K562 (cell line): ENCODE measurements at regions not wholly inside any gene's neighbourhood (a gene's known extent, or its start where the extent isn't known, plus 50 kb on each side); places are given as distances from the start of the nearest gene placed in this dataset.
A peak's percentile ranks its signal among the peaks of the same experiment; 100 is the strongest.

Experiments used
- ATAC-seq: fragments of 200-7000 bp; cut with Tn5 transposase; 3 replicates; pipeline ENCODE4 v1.9.1; 2020; ENCODE audit warnings: moderate library complexity
- BruUV-seq: library from RNA; stranded (reverse); fragments of 400-500 nt; replicated peaks from 2 replicates; lab custom pipeline; 2021; lab: Mats Ljungman, UMichigan
- CTCF ChIA-PET: fragments of 300-600 bp; formaldehyde crosslinking; extraction: SDS; loops from one replicate; lab custom pipeline; 2021; ENCODE audit warnings: low intra/inter-chr PET ratio; lab: Yijun Ruan, JAX
- POLR2A ChIA-PET: fragments of 300-600, 350-650 bp; sonication (Branson Sonifier 250); formaldehyde crosslinking; extraction: SDS; loops from one replicate; lab custom pipeline; 2021; ENCODE audit warnings: antibody characterized with exemption, inconsistent platforms; lab: Yijun Ruan, JAX
- DNase-seq, 4 experiments: peaks; one replicate each; pipeline versions ENCODE4 v3.0.0 to v3.0.0-alpha.2; 2011 to 2018; ENCODE audit warnings: low spot score in 3 of 4, mixed read lengths in 3 of 4; ENCODE audit errors: extremely low read depth in 1 of 4
- FAIRE-seq: peaks from 2 replicates; lab custom pipeline; 2011; peaks lifted over from hg19 to GRCh38; lab: Jason Lieb, UNC
- H2AFZ ChIP-seq: 2 replicates; pipeline ENCODE4 v1.6.0; 2011; ENCODE audit warnings: low read depth, low read length, control low read depth, inconsistent platforms
- H3K27ac ChIP-seq: fragments of 200-600 bp; 3 replicates; pipeline ENCODE4 v1.8.0; 2011; ENCODE audit warnings: low read depth, mild to moderate bottlenecking, control low read depth, inconsistent platforms, low read length, moderate library complexity, mixed read lengths; ENCODE audit errors: extremely low read depth
- H3K27me3 ChIP-seq, 2 experiments: fragments of 300-600 bp in 1 of 2; 2 replicates in 1 of 2; 3 replicates in 1 of 2; pipeline versions ENCODE4 v1.6.0 to v1.8.0; 2011; ENCODE audit warnings: inconsistent platforms in 2 of 2, low read length in 2 of 2, mild to moderate bottlenecking in 1 of 2, mixed read lengths in 1 of 2, moderate library complexity in 1 of 2; ENCODE audit not compliant: control insufficient read depth in 2 of 2, insufficient read depth in 2 of 2
- H3K36me3 ChIP-seq: fragments of 300-600 bp; 3 replicates; pipeline ENCODE4 v1.8.0; 2011; ENCODE audit warnings: mild to moderate bottlenecking, low read length, inconsistent platforms; ENCODE audit not compliant: control insufficient read depth, insufficient read depth
- H3K4me1 ChIP-seq, 2 experiments: fragments of 200-600 bp in 1 of 2; replicated peaks in 1 of 2; 2 replicates in 1 of 2; 3 replicates in 1 of 2; pipeline versions ENCODE4 v1.5.1 to v1.8.0; 2011; ENCODE audit warnings: inconsistent platforms in 2 of 2, low read length in 2 of 2, mild to moderate bottlenecking in 1 of 2, mixed read lengths in 1 of 2, moderate library complexity in 1 of 2; ENCODE audit not compliant: control insufficient read depth in 2 of 2, insufficient read depth in 2 of 2
- H3K4me2 ChIP-seq: 2 replicates; pipeline ENCODE4 v1.6.1; 2011; ENCODE audit warnings: low read length, control low read depth, inconsistent platforms, mixed read lengths; ENCODE audit not compliant: insufficient read depth
- H3K4me3 ChIP-seq: fragments of 200-600 bp; sonication (generic), shearing (Covaris generic); 2 replicates; pipeline ENCODE4 v1.5.1; 2016; ENCODE audit warnings: control low read depth, inconsistent platforms
- H3K79me2 ChIP-seq: fragments of 200-600 bp; 3 replicates; pipeline ENCODE4 v1.8.0; 2011; ENCODE audit warnings: low read length, inconsistent platforms; ENCODE audit not compliant: control insufficient read depth, insufficient read depth
- H3K9ac ChIP-seq, 2 experiments: 2 replicates each; pipeline versions ENCODE4 v1.6.0 to v1.6.1; 2011; ENCODE audit warnings: low read depth in 2 of 2, low read length in 2 of 2, control low read depth in 1 of 2, inconsistent platforms in 1 of 2, mild to moderate bottlenecking in 1 of 2, mixed read lengths in 1 of 2; ENCODE audit not compliant: insufficient read depth in 1 of 2
- H3K9me1 ChIP-seq: one replicate; pipeline ENCODE4 v1.6.0; 2011; ENCODE audit warnings: inconsistent platforms, mild to moderate bottlenecking, low read length, moderate library complexity; ENCODE audit not compliant: control insufficient read depth, insufficient read depth
- H3K9me3 ChIP-seq: replicated peaks from 2 replicates; pipeline ENCODE4 v1.5.1; 2011; ENCODE audit warnings: low read depth, low read length, inconsistent platforms; ENCODE audit not compliant: control insufficient read depth, insufficient read depth
- H4K20me1 ChIP-seq: replicated peaks from 2 replicates; pipeline ENCODE4 v1.6.1; 2011; ENCODE audit warnings: low read length, inconsistent platforms, mixed read lengths; ENCODE audit not compliant: control insufficient read depth, insufficient read depth
- HINFP ChIP-seq: fragments of 450-650 bp; conservative IDR thresholded peaks from 2 replicates; pipeline ENCODE4 v1.6.1; 2016; ENCODE audit warnings: missing genetic modification characterization, low read depth, mild to moderate bottlenecking, control low read depth, missing compliant biosample characterization
- HNRNPL ChIP-seq: fragments of 200-400 bp; formaldehyde crosslinking; IDR thresholded peaks from 2 replicates; pipeline ENCODE4 v1.6.1; 2017; ENCODE audit warnings: low read depth, mild to moderate bottlenecking, low read length
- ILF3 ChIP-seq: fragments of 450-650 bp; IDR thresholded peaks from 2 replicates; pipeline ENCODE4 v1.6.1; 2018; ENCODE audit warnings: antibody characterized with exemption, mild to moderate bottlenecking, moderate library complexity, borderline replicate concordance
- KAT8 ChIP-seq: fragments of 450-650 bp; IDR thresholded peaks from 2 replicates; pipeline ENCODE4 v1.6.1; 2016; ENCODE audit warnings: low read depth, mild to moderate bottlenecking
- MAX ChIP-seq: sonication (generic); formaldehyde crosslinking; IDR thresholded peaks from 2 replicates; pipeline ENCODE4 v1.9.0; 2022; ENCODE audit warnings: mild to moderate bottlenecking, missing genetic modification reagents
- NR3C1 ChIP-seq: sonication (generic); formaldehyde crosslinking; IDR thresholded peaks from 2 replicates; pipeline ENCODE4 v1.8.1; 2022; ENCODE audit warnings: missing genetic modification reagents
- OTX1 ChIP-seq: fragments of 450-650 bp; formaldehyde crosslinking; IDR thresholded peaks from 2 replicates; pipeline ENCODE4 v1.4.0; 2022; ENCODE audit warnings: mild to moderate bottlenecking
- POLR2AphosphoS5 ChIP-seq: IDR thresholded peaks from 2 replicates; pipeline ENCODE4 v1.6.1; 2011; ENCODE audit warnings: mild to moderate bottlenecking, low read depth, low read length, moderate library complexity; ENCODE audit not compliant: control insufficient read depth, insufficient read depth
- RUNX1 ChIP-seq: sonication (generic); IDR thresholded peaks from 2 replicates; pipeline ENCODE4 v1.6.1; 2016; ENCODE audit warnings: antibody characterized with exemption, low read depth
- ZNF143 ChIP-seq: sonication (generic); formaldehyde crosslinking; IDR thresholded peaks from 2 replicates; pipeline ENCODE4 v1.9.0; 2022; ENCODE audit warnings: mild to moderate bottlenecking, missing genetic modification reagents
- ZNF316 ChIP-seq: fragments of 450-650 bp; IDR thresholded peaks from 2 replicates; pipeline ENCODE4 v1.6.1; 2016
- WGBS: fragments of 100-300 bp; shearing (Covaris generic); methylation state at CpG from one replicate; pipeline ENCODE4 v1.1.6; 2016; ENCODE audit warnings: low coverage, mixed read lengths; ENCODE audit not compliant: insufficient coverage; ENCODE audit errors: missing lambda C conversion rate; 5-methylcytosine and 5-hydroxymethylcytosine counted together
- in situ Hi-C: fragments of 300-500 bp; cut with MboI; formaldehyde crosslinking; loops from 4 replicates; pipeline ENCODE4 v1.15.0; 2018; ENCODE audit warnings: inconsistent platforms, mixed read lengths
- intact Hi-C: fragments of 100-400 bp; cut with micrococcal nuclease; formaldehyde crosslinking; loops from 2 replicates; pipeline ENCODE4 v1.14.2; 2022

GRCh38 chr11:116660011-116660410, 112.8 kb downstream of the BUD13 start (continued):
- TF ChIP-seq MAX (no peak), NR3C1 (CRISPR knock-in tag) (no peak), OTX1 (CRISPR knock-in tag) (no peak), HNRNPL (no peak)

- DNase-seq: no peak
- no peak overlapping the region for H3K4me3 ChIP-seq
- no peak for ATAC-seq
- TF ChIP-seq POLR2AphosphoS5: no peak
- no peak for TF ChIP-seq ZNF143
- TF ChIP-seq RUNX1: no peak
- no peak for TF ChIP-seq ILF3
- no peak for TF ChIP-seq KAT8
- no peak for TF ChIP-seq HINFP (tag)
- TF ChIP-seq ZNF316: no peak
- no peaks in the 10 kb centered on the region for H3K36me3 ChIP-seq
- peak overlapping the region; percentile 37; the same call in 1 of the 2 replicates for H3K4me2 ChIP-seq
- H3K27ac ChIP-seq: no peak overlapping the region
- FAIRE-seq: no peak
- WGBS: 3% methylated on average over 14 of the region's 14 CpGs
- H3K9ac ChIP-seq: no peak overlapping the region
- no peaks in the 10 kb centered on the region for H3K4me1 ChIP-seq
- BruUV-seq: no TSS peak
- no peaks in the 10 kb centered on the region for H3K9me3 ChIP-seq
- H4K20me1 ChIP-seq: no peaks in the 10 kb centered on the region
- ChIA-PET CTCF (no interaction called here), POLR2A (interaction anchor here (0.5 kb wide), 1 partner anchor 437 kb away, joined by 3 read pairs; no protein-coding TSS in a partner anchor)
- no peaks in the 10 kb centered on the region for H3K9me1 ChIP-seq
- in situ Hi-C loops: no loop called here
- H3K79me2 ChIP-seq: no peaks in the 10 kb centered on the region
- intact Hi-C loops: no loop called here
- H3K27me3 ChIP-seq: no peaks in the 10 kb centered on the region
- H2AFZ ChIP-seq: peak overlapping the region; percentile 59
These were observed 113.8 kb downstream of the BUD13 start for GRCh38 chr11:116658876-116659535.
